AG10803 (cell line): ENCODE measurements at regions not wholly inside any gene's neighbourhood (a gene's known extent, or its start where the extent isn't known, plus 50 kb on each side); places are given as distances from the start of the nearest gene placed in this dataset.
"Not testable (repeated sequence)": the region's sequence is repeated elsewhere in the genome, so short reads cannot be mapped to it uniquely, and the experiment has no call there.

Experiments
- DNase-seq: peaks from one replicate; pipeline ENCODE4 v3.0.0; 2010; ENCODE audit warnings: low read depth
- H3K4me3 ChIP-seq: 2 replicates; pipeline ENCODE4 v1.5.1; 2011; ENCODE audit warnings: mild to moderate bottlenecking, low read length, control low read depth
- TF ChIP-seq, protein P1 (sequence below): conservative IDR thresholded peaks from 2 replicates; pipeline ENCODE4 v1.5.1; 2011; ENCODE audit warnings: mild to moderate bottlenecking, low read length, control low read depth, inconsistent platforms

DNA sequence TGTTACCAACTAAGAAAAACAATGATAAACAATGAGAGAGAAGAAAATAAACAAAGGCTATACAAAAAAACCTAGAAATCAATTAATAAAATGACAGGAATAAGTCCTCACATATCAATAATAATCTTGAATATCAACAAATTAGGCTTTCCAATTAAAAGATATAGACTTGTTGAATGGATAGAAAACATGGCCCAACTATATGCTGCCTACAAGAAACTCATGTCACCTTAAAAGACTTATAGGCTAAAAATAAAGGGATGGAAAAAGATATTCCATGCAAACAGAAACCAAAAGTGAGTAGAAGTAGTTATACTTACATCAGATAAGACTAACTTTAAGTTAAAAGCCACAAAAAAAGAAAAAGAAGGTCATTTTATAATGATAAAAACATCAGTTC, 183.9 kb downstream of the MYRFL start:
- TF ChIP-seq, protein P1, sequence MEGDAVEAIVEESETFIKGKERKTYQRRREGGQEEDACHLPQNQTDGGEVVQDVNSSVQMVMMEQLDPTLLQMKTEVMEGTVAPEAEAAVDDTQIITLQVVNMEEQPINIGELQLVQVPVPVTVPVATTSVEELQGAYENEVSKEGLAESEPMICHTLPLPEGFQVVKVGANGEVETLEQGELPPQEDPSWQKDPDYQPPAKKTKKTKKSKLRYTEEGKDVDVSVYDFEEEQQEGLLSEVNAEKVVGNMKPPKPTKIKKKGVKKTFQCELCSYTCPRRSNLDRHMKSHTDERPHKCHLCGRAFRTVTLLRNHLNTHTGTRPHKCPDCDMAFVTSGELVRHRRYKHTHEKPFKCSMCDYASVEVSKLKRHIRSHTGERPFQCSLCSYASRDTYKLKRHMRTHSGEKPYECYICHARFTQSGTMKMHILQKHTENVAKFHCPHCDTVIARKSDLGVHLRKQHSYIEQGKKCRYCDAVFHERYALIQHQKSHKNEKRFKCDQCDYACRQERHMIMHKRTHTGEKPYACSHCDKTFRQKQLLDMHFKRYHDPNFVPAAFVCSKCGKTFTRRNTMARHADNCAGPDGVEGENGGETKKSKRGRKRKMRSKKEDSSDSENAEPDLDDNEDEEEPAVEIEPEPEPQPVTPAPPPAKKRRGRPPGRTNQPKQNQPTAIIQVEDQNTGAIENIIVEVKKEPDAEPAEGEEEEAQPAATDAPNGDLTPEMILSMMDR: no peak
- no peak overlapping the region for H3K4me3 ChIP-seq
- DNase-seq: no peak

DNA sequence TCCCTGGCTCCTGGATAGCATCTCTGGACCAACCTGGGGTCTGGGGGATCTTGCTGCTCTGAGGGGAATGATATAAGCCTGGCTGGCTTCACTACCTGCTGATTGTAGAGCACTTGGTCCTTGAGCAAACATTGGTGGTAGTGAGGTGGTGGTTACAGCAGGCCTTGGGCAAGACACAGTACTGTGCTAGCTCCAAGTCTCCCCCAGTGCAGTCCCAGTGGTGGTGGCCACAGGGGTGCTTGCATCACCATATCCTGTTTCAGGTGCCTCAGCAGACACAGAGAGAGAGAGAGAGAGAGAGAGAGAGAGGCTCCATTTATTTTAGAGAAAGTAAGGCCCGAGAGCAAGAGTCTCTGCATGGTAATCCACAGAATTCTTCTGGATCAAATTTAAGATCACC, 186.3 kb downstream of the MYRFL start:
- no peak for DNase-seq
- TF ChIP-seq, protein P1: no peak
- H3K4me3 ChIP-seq: no peak overlapping the region

DNA sequence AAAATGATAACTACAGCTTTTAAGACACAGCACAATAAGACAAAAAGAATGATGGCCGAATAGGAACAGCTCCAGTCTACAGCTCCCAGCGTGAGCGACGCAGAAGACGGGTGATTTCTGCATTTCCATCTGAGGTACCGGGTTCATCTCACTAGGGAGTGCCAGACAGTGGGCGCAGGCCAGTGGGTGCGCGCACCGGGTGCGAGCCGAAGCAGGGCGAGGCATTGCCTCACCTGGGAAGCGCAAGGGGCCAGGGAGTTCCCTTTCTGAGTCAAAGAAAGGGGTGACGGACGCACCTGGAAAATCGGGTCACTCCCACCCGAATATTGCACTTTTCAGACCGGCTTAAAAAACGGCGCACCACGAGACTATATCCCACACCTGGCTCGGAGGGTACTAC, 188.0 kb downstream of the MYRFL start:
- H3K4me3 ChIP-seq, DNase-seq: not testable (repeated sequence)

DNA sequence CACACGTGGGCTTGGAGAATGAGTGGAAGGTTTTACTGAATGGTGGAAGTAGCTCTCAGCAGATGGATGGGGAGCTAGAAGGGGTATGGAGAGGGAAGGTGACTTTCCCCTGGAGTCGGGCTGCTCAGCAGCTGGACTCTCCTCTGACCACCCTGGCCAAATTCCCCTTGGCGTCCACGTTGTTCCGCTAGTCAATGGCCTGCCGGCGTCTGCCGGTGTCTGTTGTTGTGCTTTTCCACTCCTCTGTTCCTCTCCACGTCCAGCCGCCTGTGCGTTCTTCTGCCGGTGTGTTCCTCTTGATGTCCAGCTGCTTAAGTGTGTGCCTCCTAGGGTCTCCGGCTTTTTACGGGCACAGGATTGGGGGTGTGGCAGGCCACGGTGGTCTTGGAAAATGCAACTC, 203.5 kb downstream of the MYRFL start:
- TF ChIP-seq, protein P1: no peak

DNA sequence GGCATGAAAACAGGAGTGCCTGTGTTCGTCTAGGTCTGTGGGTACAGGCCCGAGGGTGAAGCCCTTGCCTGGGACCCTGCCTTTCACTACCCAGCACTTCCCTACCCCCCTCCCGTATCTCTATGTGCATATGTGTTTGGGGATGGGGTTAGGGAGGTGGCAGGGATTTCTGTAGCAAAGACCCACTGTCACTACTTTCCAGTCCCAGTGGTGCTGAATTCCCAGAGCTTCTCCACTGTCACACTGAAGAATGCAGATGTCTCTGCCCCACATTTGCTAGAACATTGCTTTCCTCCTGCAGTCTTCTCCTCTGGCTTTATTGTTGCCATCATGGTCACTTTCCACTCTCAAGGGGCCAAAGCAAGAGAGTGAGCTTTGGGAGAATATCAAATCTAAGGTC, 203.9 kb downstream of the MYRFL start:
- no peak overlapping the region for H3K4me3 ChIP-seq
- no peak for DNase-seq
- TF ChIP-seq, protein P1: no peak

More for the DNA sequence above, 203.5 kb downstream of the MYRFL start:
- no peak for DNase-seq
- H3K4me3 ChIP-seq: no peak overlapping the region

DNA sequence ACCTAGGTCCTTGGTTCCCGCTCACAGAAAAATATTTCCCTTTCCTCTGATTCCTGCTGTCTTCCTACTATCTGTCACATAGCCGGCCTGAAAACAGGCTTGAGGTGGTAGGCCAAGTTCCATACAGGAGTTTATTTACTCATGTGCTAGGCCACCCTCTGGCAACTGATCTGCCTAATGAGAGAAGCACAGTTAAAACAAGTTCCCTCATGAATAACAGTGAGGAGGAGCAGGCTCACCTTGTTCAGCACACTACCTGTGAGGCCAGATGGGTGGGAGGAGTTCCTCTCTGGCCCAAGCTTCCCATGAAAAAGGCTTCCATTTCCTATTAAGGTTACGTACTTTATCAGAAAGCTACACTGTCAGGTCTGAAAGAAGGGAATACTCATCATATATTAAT, 206.0 kb downstream of the MYRFL start:
- TF ChIP-seq, protein P1: no peak
- no peak overlapping the region for H3K4me3 ChIP-seq
- no peak for DNase-seq

DNA sequence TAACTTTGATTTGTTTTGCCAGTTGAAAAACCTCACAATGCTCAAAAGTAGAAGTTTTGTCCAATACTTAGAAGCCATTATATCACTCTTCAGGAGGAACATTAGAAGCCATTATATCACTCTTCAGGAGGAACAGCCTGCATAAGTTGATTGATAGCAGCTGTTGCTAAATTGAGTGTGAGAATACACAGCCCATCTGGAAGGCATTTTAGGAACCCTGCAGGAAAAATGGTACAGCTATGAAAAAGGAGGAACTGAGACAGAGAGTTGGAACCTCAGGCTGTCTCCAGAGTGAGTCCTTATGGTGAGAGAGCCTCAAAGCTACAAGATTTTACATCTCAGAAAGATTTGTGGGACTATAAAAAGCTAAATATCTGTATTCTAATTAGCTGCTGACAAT, 207.0 kb downstream of the MYRFL start:
- no peak overlapping the region for H3K4me3 ChIP-seq
- TF ChIP-seq, protein P1: no peak
- DNase-seq: peak; percentile 48

DNA sequence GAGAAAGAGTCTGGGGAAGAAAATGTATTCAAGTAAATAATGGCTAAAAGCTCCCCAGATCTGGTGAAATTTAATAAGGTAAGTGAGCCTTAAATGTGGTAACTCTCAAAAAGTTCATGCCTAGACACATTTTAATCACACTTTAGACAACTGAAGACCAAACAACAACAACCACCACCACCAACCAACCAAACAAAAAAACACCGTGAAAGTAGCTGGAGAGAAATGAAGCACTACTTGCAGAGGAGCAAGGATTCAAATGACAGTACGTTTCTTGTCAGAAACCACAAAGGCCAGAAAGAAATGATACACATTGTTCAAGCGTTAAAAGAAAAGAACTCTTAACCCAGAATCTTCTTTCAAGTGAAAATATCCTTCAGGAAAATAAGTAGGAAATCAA, 208.3 kb downstream of the MYRFL start:
- no peak for DNase-seq
- H3K4me3 ChIP-seq: no peak overlapping the region
- TF ChIP-seq, protein P1: no peak
